Astrocyte (in vitro differentiated cells and primary cell): ENCODE measurements at regions not wholly inside any gene's neighbourhood (a gene's known extent, or its start where the extent isn't known, plus 50 kb on each side); places are given as distances from the start of the nearest gene placed in this dataset.

Source experiments
- DNase-seq: peaks from one replicate; pipeline ENCODE4 v3.0.0-alpha.2; 2010; ENCODE audit warnings: low read depth
- FAIRE-seq: peaks from 2 replicates; lab custom pipeline; 2011; peaks lifted over from hg19 to GRCh38; lab: Jason Lieb, UNC
- H2AFZ ChIP-seq: 2 replicates; pipeline ENCODE4 v1.6.0; 2012; ENCODE audit warnings: low read depth, low read length, inconsistent platforms
- H3K27ac ChIP-seq: 2 replicates; pipeline ENCODE4 v1.5.1; 2011; ENCODE audit warnings: low read depth, low read length, inconsistent platforms
- H3K27me3 ChIP-seq: 2 replicates; pipeline ENCODE4 v1.6.0; 2011; ENCODE audit warnings: low read length, inconsistent platforms; ENCODE audit not compliant: insufficient read depth
- H3K36me3 ChIP-seq: 2 replicates; pipeline ENCODE4 v1.5.1; 2011; ENCODE audit warnings: low read length, inconsistent platforms; ENCODE audit not compliant: insufficient read depth
- H3K4me1 ChIP-seq: 2 replicates; pipeline ENCODE4 v1.5.1; 2011; ENCODE audit warnings: low read length, inconsistent platforms; ENCODE audit not compliant: insufficient read depth
- H3K4me2 ChIP-seq: 2 replicates; pipeline ENCODE4 v1.6.0; 2012; ENCODE audit warnings: low read length, inconsistent platforms
- H3K4me3 ChIP-seq: 2 replicates; pipeline ENCODE4 v1.5.1; 2011; ENCODE audit warnings: low read depth, mild to moderate bottlenecking, low read length, inconsistent platforms; ENCODE audit not compliant: insufficient read depth
- H3K79me2 ChIP-seq: 2 replicates; pipeline ENCODE4 v1.6.0; 2012; ENCODE audit warnings: mild to moderate bottlenecking, low read length, inconsistent platforms; ENCODE audit not compliant: insufficient read depth
- H3K9ac ChIP-seq: 2 replicates; pipeline ENCODE4 v1.6.0; 2012; ENCODE audit warnings: mild to moderate bottlenecking, low read length, inconsistent platforms
- H3K9me3 ChIP-seq: 2 replicates; pipeline ENCODE4 v1.5.1; 2012; ENCODE audit warnings: low read depth, mild to moderate bottlenecking, low read length, inconsistent platforms; ENCODE audit not compliant: insufficient read depth
- H4K20me1 ChIP-seq: 2 replicates; pipeline ENCODE4 v1.6.0; 2012; ENCODE audit warnings: low read length, inconsistent platforms; ENCODE audit not compliant: insufficient read depth
- H3K27ac Mint-ChIP-seq: one replicate; pipeline ENCODE4 v1.8.0; 2021; ENCODE audit warnings: mild to moderate bottlenecking, mixed read lengths; ENCODE audit not compliant: unreplicated experiment
- H3K27me3 Mint-ChIP-seq: one replicate; pipeline ENCODE4 v1.8.0; 2021; ENCODE audit warnings: low read depth, mixed read lengths; ENCODE audit not compliant: unreplicated experiment
- H3K36me3 Mint-ChIP-seq: one replicate; pipeline ENCODE4 v1.8.0; 2021; ENCODE audit warnings: low read depth, mixed read lengths; ENCODE audit not compliant: unreplicated experiment
- H3K4me1 Mint-ChIP-seq: one replicate; pipeline ENCODE4 v1.8.0; 2021; ENCODE audit warnings: low read depth, mixed read lengths; ENCODE audit not compliant: unreplicated experiment
- H3K4me3 Mint-ChIP-seq: one replicate; pipeline ENCODE4 v1.8.0; 2021; ENCODE audit warnings: mild to moderate bottlenecking, moderate library complexity, mixed read lengths; ENCODE audit not compliant: unreplicated experiment
- H3K9me3 Mint-ChIP-seq: one replicate; pipeline ENCODE4 v1.8.0; 2021; ENCODE audit warnings: mild to moderate bottlenecking, mixed read lengths; ENCODE audit not compliant: unreplicated experiment
- EZH2 ChIP-seq: IDR thresholded peaks from 2 replicates; pipeline ENCODE4 v1.6.1; 2012; ENCODE audit warnings: mild to moderate bottlenecking, low read length, inconsistent platforms; ENCODE audit not compliant: insufficient read depth
- TF ChIP-seq, protein P1 (sequence below): IDR thresholded peaks from 2 replicates; pipeline ENCODE4 v1.5.1; 2011; ENCODE audit warnings: low read depth, mild to moderate bottlenecking, inconsistent platforms, low read length, moderate library complexity; ENCODE audit not compliant: insufficient read depth

- H3K9me3 Mint-ChIP-seq: no peaks in the 10 kb centered on the region
- TF ChIP-seq, protein P1, sequence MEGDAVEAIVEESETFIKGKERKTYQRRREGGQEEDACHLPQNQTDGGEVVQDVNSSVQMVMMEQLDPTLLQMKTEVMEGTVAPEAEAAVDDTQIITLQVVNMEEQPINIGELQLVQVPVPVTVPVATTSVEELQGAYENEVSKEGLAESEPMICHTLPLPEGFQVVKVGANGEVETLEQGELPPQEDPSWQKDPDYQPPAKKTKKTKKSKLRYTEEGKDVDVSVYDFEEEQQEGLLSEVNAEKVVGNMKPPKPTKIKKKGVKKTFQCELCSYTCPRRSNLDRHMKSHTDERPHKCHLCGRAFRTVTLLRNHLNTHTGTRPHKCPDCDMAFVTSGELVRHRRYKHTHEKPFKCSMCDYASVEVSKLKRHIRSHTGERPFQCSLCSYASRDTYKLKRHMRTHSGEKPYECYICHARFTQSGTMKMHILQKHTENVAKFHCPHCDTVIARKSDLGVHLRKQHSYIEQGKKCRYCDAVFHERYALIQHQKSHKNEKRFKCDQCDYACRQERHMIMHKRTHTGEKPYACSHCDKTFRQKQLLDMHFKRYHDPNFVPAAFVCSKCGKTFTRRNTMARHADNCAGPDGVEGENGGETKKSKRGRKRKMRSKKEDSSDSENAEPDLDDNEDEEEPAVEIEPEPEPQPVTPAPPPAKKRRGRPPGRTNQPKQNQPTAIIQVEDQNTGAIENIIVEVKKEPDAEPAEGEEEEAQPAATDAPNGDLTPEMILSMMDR: no peak
- no peak for TF ChIP-seq EZH2
- Histone ChIP-seq H3K4me2 (no peak overlapping the region), H3K27ac (no peak overlapping the region), H2AFZ (no peak overlapping the region), H3K9me3 (no peaks in the 10 kb centered on the region), H3K27me3 (no peaks in the 10 kb centered on the region), H3K79me2 (no peaks in the 10 kb centered on the region), H3K4me3 (no peak overlapping the region), H3K9ac (no peak overlapping the region), H4K20me1 (no peaks in the 10 kb centered on the region), H3K36me3 (no peaks in the 10 kb centered on the region), H3K4me1 (no peaks in the 10 kb centered on the region)
- FAIRE-seq: no peak
- H3K36me3 Mint-ChIP-seq: no peaks in the 10 kb centered on the region
- no peak for DNase-seq
- no peaks in the 10 kb centered on the region for H3K4me1 Mint-ChIP-seq
- no peak overlapping the region for H3K4me3 Mint-ChIP-seq
- H3K27me3 Mint-ChIP-seq: no peaks in the 10 kb centered on the region
- no peak overlapping the region for H3K27ac Mint-ChIP-seq
These were observed 421.2 kb downstream of the EPHA5 start for GRCh38 chr4:65249111-65249510.

DNA sequence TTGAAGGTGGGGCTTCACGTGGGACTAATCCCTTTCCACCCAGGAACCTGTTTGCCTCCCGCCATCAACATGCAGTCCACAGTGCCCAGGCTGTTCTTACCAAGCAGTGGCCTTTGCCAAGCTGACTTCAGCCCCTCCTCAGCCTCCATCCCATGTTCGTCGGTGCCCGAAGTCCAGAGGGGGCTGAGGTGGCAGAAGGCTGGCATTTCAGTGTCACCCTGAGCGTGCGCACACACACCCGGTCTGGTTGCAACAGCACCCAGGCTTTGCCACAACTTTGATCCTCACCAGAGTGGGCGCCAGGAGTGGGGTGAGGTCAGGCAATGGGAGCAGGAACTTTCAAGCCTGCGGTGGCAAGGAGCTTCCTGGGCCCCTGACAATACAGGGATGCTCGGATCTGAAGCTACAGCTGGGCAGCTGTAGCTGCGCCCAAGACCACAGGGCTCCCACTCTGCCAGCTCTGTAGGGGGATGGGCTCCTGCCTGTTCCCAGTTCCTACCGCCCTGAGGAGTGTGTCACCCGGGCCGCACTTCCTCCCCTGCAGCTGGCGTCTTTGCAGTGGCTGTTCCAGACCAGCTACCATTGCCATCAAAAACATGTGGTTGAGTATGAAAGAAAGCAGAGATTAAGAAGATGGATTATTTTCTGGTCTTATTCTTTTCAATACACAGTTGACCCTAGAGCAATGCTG lies 428.0 kb downstream of the EPHA5 start:
- Histone ChIP-seq H4K20me1 (no peaks in the 10 kb centered on the region), H3K9me3 (no peaks in the 10 kb centered on the region), H2AFZ (no peak overlapping the region), H3K79me2 (no peaks in the 10 kb centered on the region), H3K4me3 (no peak overlapping the region), H3K4me1 (no peaks in the 10 kb centered on the region), H3K27ac (no peak overlapping the region), H3K36me3 (no peaks in the 10 kb centered on the region), H3K9ac (no peak overlapping the region), H3K27me3 (no peaks in the 10 kb centered on the region), H3K4me2 (no peak overlapping the region)
- no peaks in the 10 kb centered on the region for H3K27me3 Mint-ChIP-seq
- no peaks in the 10 kb centered on the region for H3K9me3 Mint-ChIP-seq
- no peak overlapping the region for H3K27ac Mint-ChIP-seq
- no peak overlapping the region for H3K4me3 Mint-ChIP-seq
- H3K36me3 Mint-ChIP-seq: no peaks in the 10 kb centered on the region
- FAIRE-seq: no peak
- DNase-seq: no peak
- no peaks in the 10 kb centered on the region for H3K4me1 Mint-ChIP-seq
- TF ChIP-seq, protein P1: no peak
- no peak for TF ChIP-seq EZH2

DNA sequence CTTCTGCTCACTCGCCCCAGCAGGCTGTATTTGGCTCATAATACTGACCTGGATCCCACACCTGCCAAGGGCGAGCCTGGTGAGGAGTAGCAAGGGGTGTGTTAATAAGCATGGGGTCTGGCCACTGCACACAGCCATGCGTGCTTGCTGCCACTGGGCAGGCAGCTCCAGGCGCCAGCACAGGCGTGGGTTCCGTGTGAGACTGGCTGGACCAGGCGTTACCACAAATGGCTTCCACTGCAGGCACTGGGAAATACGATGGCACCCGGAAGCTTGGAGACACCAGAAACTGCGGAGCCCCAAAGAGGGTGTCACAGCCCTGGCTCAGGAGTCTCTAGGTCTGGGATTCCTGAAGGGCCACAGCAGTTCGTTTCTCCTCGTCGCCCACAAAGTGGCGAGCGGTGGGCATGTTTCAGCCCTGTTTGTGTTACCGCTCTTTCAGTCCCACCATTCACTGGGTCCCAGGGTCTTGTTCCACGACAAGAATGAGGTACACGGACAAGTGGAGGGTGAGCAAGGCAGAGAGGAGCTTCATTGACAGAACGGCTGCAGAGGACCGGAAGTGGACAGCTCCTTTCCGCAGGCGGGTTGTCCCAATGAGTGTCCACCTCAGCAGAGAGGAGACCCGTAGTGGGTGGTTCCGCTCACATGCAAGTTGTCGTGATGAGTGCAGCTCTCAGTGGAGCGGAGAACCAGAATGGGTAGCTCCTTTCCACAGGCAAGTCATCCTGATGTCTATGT lies 428.9 kb downstream of the EPHA5 start:
- Mint-ChIP-seq H3K4me3 (no peak overlapping the region), H3K27me3 (no peaks in the 10 kb centered on the region), H3K27ac (no peak overlapping the region), H3K9me3 (no peaks in the 10 kb centered on the region), H3K4me1 (no peaks in the 10 kb centered on the region), H3K36me3 (no peaks in the 10 kb centered on the region)
- Histone ChIP-seq H3K27me3 (no peaks in the 10 kb centered on the region), H3K27ac (no peak overlapping the region), H3K9me3 (no peaks in the 10 kb centered on the region), H3K4me1 (no peaks in the 10 kb centered on the region), H4K20me1 (no peaks in the 10 kb centered on the region), H3K4me2 (no peak overlapping the region), H2AFZ (no peak overlapping the region), H3K9ac (no peak overlapping the region), H3K79me2 (no peaks in the 10 kb centered on the region), H3K4me3 (no peak overlapping the region), H3K36me3 (no peaks in the 10 kb centered on the region)
- FAIRE-seq: no peak
- no peak for TF ChIP-seq EZH2
- TF ChIP-seq, protein P1: no peak
- DNase-seq: no peak
